SHP77 (cell line): ENCODE measurements at regions not wholly inside any gene's neighbourhood (a gene's known extent, or its start where the extent isn't known, plus 50 kb on each side); places are given as distances from the start of the nearest gene placed in this dataset.
"Not testable (repeated sequence)": the region's sequence is repeated elsewhere in the genome, so short reads cannot be mapped to it uniquely, and the experiment has no call there.

Source experiments
- DNase-seq, 2 experiments: peaks; one replicate each; lab custom pipeline; 2025; lab: John Stamatoyannopoulos, UW

- DNase-seq: no peak
Measured at GRCh38 chr4:19216476-19216875, 1035.2 kb upstream of the SLIT2 start.

GRCh38 chr4:19214591-19215186, 1037.0 kb upstream of the SLIT2 start:
- DNase-seq: no peak

- no peak for DNase-seq
Measured at GRCh38 chr4:19213388-19213787, 1038.3 kb upstream of the SLIT2 start.

GRCh38 chr4:19205853-19206252, 1045.9 kb upstream of the SLIT2 start:
- DNase-seq: no peak

GRCh38 chr4:19197838-19198237, 1053.9 kb upstream of the SLIT2 start:
- not testable (repeated sequence) for DNase-seq

- DNase-seq: no peak
Measured at GRCh38 chr4:19195696-19196095, 1056.0 kb upstream of the SLIT2 start.

- DNase-seq: no peak
Measured at GRCh38 chr4:19194672-19195071, 1057.0 kb upstream of the SLIT2 start.

GRCh38 chr4:19193274-19193981, 1058.3 kb upstream of the SLIT2 start:
- no peak for DNase-seq

- no peak for DNase-seq
Measured at GRCh38 chr4:19191979-19192650, 1059.6 kb upstream of the SLIT2 start.

- DNase-seq: no peak
Measured at GRCh38 chr4:19187691-19188090, 1064.0 kb upstream of the SLIT2 start.

GRCh38 chr4:19187096-19187495, 1064.6 kb upstream of the SLIT2 start:
- DNase-seq: no peak

- DNase-seq: not testable (repeated sequence)
Measured at GRCh38 chr4:19181631-19182030, 1070.1 kb upstream of the SLIT2 start.

- DNase-seq: no peak
Measured at GRCh38 chr4:19178835-19179234, 1072.9 kb upstream of the SLIT2 start.

GRCh38 chr4:19177616-19178015, 1074.1 kb upstream of the SLIT2 start:
- DNase-seq: no peak

GRCh38 chr4:19171832-19172231, 1079.9 kb upstream of the SLIT2 start:
- no peak for DNase-seq

- no peak for DNase-seq
Measured at GRCh38 chr4:19167311-19167710, 1084.4 kb upstream of the SLIT2 start.

- no peak for DNase-seq
Measured at GRCh38 chr4:19164334-19164733, 1087.4 kb upstream of the SLIT2 start.

GRCh38 chr4:19159874-19160273, 1091.8 kb upstream of the SLIT2 start:
- no peak for DNase-seq

GRCh38 chr4:19158107-19158809, 1093.4 kb upstream of the SLIT2 start:
- DNase-seq: no peak

- no peak for DNase-seq
Measured at GRCh38 chr4:19156786-19157185, 1094.9 kb upstream of the SLIT2 start.

- no peak for DNase-seq
Measured at GRCh38 chr4:19155568-19155967, 1096.1 kb upstream of the SLIT2 start.

GRCh38 chr4:19154267-19154666, 1097.4 kb upstream of the SLIT2 start:
- DNase-seq: not testable (repeated sequence)

- no peak for DNase-seq
Measured at GRCh38 chr4:19152264-19152663, 1099.4 kb upstream of the SLIT2 start.
